ENCODE measurements at regions not wholly inside any gene's neighbourhood (a gene's known extent, or its start where the extent isn't known, plus 50 kb on each side); places are given as distances from the start of the nearest gene placed in this dataset.
A peak's percentile ranks its signal among the peaks of the same experiment; 100 is the strongest.
"Not testable (repeated sequence)": the region's sequence is repeated elsewhere in the genome, so short reads cannot be mapped to it uniquely, and the experiment has no call there.

DNA sequence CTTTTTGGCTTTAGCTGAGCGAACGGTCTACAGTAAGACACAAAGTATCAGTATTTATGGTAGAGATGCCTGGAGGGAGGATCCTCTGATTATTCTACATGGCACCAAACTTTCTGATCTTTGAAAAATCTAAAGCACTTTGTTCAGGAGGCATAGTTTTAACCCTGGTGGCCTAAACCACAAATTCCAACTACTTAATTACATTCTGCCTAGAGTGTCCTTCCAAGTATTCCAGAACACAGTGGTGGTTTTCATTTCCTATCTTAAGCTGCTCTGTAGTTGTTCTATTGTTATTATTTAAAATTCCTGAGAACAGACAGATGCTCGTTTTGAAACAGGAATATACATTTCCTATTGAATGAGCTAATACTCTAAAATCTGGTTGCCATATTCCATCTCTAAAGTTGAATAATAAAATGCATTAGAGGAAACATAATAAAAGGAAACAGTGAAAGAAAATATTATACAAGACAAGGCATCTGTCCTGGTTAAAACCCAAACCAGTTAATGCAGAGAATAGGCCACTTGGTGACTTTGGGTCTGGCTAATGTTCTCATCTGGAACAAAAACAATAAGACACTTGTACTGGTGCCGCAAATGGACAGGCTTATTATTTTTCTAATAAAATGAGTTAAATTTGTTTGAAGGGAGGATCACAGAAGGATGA, 657.4 kb downstream of the SPRY1 start:
- DNase-seq (ENCODE audit: low read depth) = no peak

- DNase-seq (ENCODE audit: low read depth) = no peak
These were observed 657.2 kb downstream of the ANKRD50 start for GRCh38 chr4:124055336-124055735.

GRCh38 chr4:124055896-124056295, 656.6 kb downstream of the ANKRD50 start:
- no peak for DNase-seq (ENCODE audit: low read depth)

DNA sequence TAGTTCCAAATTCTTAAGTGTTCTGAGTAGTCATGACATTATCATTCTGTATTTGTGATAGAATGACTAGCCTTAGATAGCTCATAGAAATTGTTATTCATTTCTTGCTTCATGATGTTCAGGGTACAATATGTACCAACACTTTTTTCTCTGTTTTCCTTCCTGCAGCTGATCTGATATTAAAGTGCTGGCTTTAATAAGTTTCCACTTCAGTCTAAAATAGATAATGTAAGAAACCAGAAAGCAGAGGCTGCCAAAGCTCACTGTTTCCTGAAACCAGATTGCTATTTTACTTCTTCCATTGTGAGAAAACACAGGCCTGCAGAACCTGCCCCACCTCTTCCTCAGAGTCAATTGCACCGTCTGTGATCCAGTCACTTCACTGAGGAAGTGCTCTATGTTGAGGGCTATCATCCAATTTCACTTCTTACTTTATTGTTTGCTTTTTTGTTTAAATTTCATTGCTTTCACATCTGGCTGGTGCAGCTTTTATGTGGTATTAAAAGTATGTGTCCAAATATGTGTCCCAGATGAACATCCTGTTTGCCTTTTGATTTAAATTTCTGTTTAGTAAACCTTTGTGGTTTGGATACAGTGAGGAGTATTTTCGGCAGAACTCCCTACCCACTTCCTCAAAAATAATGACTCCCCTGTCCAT, 652.1 kb downstream of the ANKRD50 start:
- peak; percentile 36 for DNase-seq (ENCODE audit: low read depth)

DNA sequence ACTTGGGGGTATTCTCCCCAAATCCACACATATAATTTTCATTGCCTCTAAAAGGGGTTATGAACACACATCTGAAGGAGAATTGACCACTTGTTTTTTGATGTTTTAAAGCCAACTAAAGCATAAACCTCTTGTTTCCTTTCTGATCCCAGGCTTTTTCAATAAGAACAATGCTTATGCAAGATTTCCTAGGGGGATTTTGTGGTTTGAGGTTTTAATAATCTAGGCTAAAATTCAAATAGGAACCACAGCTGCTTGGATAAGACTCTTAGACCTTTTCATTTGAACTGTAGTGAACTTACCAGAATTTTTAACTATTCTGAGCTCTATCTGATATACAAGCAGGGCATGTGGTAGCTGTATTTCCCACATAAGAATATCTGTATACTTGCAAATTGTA, 651.1 kb downstream of the ANKRD50 start:
- DNase-seq (ENCODE audit: low read depth) = no peak

GRCh38 chr4:124065422-124065821, 647.1 kb downstream of the ANKRD50 start:
- no peak for DNase-seq (ENCODE audit: low read depth)

DNA sequence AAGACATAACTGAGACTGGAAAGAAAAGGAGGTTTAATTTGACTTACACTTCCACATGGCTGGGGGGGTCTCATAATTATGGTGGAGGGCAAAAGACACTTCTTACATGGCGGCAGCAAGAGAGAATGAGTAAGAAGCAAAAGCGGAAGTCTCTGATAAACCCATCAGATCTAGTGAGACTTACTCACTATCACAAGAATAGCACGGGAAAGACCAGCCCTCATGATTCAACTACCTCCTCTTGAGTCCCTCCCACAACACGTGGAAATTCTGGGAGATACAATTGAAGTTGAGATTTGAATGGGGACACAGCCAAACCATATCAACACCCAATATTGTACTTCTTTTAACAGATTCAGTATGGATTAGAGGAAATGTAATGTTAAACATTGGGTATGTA, 646.6 kb downstream of the ANKRD50 start:
- no peak for DNase-seq (ENCODE audit: low read depth)

- DNase-seq (ENCODE audit: low read depth) = no peak
These were observed 645.9 kb downstream of the ANKRD50 start for GRCh38 chr4:124066595-124066994.

- no peak for DNase-seq (ENCODE audit: low read depth)
These were observed 645.5 kb downstream of the ANKRD50 start for GRCh38 chr4:124067046-124067445.

- no peak for DNase-seq (ENCODE audit: low read depth)
These were observed 641.6 kb downstream of the ANKRD50 start for GRCh38 chr4:124070688-124071484.

GRCh38 chr4:124075276-124075675, 637.3 kb downstream of the ANKRD50 start:
- not testable (repeated sequence) for DNase-seq (ENCODE audit: low read depth)

DNA sequence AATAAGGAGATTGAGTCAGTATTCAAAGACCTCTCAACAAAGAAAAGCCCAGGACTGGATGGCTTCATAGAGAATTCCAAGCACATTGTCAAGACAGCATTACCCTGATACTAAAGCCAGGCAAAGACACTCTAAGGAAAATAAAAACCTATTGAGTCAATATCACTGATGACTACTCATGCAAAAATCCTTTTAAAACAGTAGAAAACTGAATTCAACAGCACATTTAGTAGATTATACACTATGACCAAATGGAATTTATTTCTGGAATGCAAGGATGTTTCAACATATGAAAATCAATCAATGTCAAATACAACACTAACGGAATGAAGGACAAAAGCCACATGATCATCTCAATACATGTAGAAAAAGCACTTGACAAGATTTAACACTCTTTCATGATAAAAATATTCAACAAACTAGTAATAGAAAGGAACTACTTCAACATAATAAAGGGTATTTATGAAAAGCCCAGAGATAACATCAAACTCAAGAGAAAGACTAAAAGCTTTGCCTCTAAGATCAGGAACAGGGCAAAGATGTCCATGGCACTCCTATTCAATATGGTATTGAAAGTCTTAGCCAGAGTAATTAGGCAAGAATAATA, 633.3 kb downstream of the ANKRD50 start:
- DNase-seq (ENCODE audit: low read depth) = peak; percentile 64

DNA sequence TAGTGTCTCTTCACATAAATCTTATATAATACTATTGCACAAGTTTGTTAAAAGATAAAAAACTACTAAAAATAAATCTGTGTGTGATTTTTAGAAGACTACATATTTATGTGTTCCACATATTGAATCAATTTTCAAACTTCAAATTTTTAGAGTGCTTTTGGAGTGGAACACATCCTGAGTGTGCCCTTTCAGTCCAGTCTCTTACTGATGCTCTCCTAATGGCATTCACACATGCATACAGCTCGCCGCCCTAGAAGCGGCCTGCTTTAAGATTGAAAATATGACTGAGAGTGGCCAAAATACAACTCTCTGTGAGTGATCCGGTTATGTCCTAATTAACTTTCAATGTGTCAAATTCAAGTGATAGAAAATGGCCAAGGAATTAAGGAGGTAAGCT, 628.8 kb downstream of the ANKRD50 start:
- DNase-seq (ENCODE audit: low read depth) = no peak

GRCh38 chr4:124085561-124086180, 626.9 kb downstream of the ANKRD50 start:
- DNase-seq (ENCODE audit: low read depth) = no peak

DNA sequence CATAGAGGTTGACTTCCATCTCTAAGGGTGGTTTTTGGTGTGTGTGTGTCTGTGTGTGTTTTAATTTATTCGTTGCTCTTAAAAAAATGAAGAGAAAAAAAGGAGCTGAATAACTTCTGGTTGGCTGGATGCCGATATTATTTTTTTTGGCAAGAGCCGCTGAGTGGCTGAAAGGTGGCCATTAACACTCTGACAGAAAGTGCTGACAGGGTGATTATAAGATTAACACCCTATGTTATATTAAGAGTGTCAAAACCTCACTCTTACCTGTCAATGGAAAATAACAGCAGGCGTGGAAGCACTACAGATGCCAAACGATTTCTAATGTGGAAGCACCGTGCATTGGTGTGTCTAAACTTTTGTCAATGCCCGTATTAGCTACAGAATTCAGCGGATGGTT, 622.5 kb downstream of the ANKRD50 start:
- no peak for DNase-seq (ENCODE audit: low read depth)

DNA sequence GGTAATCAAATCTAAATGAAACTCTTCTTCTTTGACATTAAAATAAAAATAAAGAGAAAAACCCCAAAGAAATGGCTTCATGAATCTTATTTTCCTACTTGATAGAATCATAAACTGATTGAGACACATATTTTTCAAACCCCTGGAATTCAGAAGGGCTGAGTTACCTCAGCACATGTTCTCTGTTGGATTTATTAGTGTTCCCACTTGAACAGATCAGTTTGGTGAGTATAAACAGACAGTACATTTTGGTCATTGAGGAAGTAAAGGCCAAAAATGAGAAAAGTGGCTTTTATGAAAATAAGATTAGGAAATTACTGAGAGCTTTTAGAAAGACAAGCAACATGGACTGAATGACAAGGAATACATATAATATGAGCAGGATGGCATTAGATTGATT, 620.4 kb downstream of the ANKRD50 start:
- no peak for DNase-seq (ENCODE audit: low read depth)

GRCh38 chr4:124092541-124092984, 620.0 kb downstream of the ANKRD50 start:
- no peak for DNase-seq (ENCODE audit: low read depth)

GRCh38 chr4:124095621-124096020, 616.9 kb downstream of the ANKRD50 start:
- no peak for DNase-seq (ENCODE audit: low read depth)

DNA sequence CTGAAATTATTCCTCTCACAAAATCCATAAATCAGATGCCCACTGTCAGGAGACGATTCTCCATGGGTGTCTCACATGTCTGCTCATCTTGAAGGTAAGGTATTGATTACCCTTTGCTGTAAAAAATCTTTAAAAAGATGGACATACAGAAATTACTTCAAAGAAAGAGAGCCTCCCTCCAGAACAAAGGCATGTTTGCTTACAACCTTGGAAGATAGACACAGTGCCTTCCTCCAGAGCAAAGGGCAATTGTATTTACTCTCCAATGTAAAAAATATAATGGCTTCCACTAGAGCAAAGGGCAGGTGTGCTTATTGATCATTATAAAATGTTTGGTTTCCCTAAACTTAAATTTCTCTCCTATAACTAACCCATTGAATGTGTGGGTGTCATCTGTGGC, 616.2 kb downstream of the ANKRD50 start:
- DNase-seq (ENCODE audit: low read depth) = no peak

- DNase-seq (ENCODE audit: low read depth) = no peak
These were observed 615.1 kb downstream of the ANKRD50 start for GRCh38 chr4:124097447-124097846.

GRCh38 chr4:124104101-124104500, 608.4 kb downstream of the ANKRD50 start:
- no peak for DNase-seq (ENCODE audit: low read depth)

- no peak for DNase-seq (ENCODE audit: low read depth)
These were observed 607.9 kb downstream of the ANKRD50 start for GRCh38 chr4:124104628-124105027.
